IPS-18c (cell line): ENCODE measurements at regions not wholly inside any gene's neighbourhood (a gene's known extent, or its start where the extent isn't known, plus 50 kb on each side); places are given as distances from the start of the nearest gene placed in this dataset.
"Not testable (repeated sequence)": the region's sequence is repeated elsewhere in the genome, so short reads cannot be mapped to it uniquely, and the experiment has no call there.

ENCODE experiments used
- H3K4me3 ChIP-seq: 2 replicates; pipeline ENCODE4 v1.7.0; 2013; ENCODE audit warnings: low read depth, mild to moderate bottlenecking, low read length, moderate library complexity; ENCODE audit not compliant: insufficient read depth
- H3K9me3 ChIP-seq: one replicate; pipeline ENCODE4 v1.6.1; 2013; ENCODE audit warnings: mild to moderate bottlenecking, low read length, moderate library complexity; ENCODE audit not compliant: control insufficient read depth, insufficient read depth

DNA sequence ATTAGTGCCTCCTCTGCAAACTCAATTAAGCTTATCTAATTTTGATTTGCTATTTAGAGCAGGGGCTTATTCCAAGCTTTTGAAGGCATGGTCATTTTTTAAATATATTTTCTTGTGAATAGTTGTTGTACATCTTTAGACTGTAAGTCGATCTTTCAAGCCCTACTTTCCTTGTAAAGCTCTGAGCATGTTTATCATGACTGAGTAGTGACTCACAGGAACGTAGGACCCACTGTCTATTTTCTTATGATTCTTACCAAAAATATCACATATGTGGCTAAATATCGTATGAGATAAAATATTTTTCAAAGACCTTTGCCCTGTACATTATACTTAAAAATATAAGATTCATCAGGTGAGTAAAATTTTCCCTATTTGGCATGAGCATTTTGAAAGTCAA, 440.4 kb upstream of the GRIN3A start:
- Histone ChIP-seq H3K4me3 (no peak overlapping the region), H3K9me3 (no peaks in the 10 kb centered on the region)

DNA sequence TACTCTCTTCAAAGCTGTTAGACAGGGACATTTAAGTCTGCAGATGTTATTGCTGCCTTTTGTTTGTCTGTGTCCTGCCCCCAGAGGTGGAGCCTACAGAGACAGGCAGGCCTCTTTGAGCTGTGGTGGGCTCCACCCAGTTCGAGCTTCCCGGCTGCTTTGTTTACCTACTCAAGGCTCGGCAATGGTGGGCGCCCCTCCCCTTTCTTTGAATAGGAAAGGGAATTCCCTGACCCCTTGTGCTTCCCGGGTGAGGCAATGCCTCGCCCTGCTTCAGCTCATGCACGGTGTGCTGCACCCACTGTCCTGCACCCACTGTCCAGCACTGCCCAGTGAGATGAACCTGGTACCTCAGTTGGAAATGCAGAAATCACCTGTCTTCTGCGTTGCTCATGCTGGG, 435.8 kb upstream of the GRIN3A start:
- not testable (repeated sequence) for H3K4me3 ChIP-seq, H3K9me3 ChIP-seq

DNA sequence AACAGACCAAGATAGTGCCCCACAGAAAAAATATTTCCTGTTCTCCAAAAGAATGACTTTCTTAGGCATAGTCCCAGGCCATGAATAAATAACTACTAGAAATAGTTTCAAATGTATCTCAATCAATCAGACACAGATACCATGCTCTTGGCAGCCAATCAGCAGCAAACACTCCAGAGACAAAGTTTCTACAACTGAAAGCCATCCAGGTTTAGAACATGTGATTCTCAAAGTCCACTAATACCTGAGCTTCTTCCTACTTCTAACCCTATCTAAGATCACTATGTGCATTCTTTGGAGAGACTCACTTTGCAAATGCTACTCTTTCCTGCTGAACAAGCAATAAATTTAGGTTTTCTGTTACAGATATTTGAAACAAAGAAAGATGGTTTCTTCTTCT, 425.8 kb upstream of the GRIN3A start:
- no peak overlapping the region for H3K4me3 ChIP-seq
- no peaks in the 10 kb centered on the region for H3K9me3 ChIP-seq

DNA sequence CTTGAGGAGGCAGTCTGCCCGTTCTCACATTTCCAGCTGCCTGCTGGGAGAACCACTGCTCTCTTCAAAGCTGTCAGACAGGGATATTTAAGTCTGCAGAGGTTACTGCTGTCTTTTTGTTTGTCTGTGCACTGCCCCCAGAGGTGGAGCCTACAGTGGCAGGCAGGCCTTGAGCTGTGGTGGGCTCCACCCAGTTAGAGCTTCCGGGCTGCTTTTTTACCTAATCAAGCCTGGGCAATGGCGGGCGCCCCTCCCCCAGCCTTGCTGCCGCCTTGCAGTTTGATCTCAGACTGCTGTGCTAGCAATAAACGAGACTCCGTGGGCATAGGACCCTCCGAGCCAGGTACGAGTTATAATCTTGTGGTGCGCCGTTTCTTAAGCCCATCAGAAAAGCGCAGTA, 414.6 kb upstream of the GRIN3A start:
- not testable (repeated sequence) for H3K4me3 ChIP-seq, H3K9me3 ChIP-seq

DNA sequence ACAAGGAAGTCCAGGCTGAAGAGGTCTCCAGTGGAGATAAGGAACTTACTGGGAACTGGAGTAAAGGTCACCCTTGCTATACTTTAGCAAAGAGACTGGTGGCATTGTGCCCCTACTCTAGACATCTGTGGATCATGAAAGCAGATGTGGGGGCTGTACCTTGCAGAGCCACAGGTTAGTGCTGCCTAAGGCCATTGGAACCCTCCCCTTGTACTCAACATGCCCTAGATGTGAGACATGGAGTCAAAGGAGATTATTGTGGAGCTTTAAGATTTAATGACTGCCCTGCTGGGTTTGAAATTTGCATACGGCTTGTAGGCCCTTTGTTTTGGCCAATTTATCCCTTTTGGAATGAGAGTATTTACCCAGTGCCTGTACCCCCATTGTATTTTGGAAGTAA, 397.3 kb upstream of the GRIN3A start:
- no peak overlapping the region for H3K4me3 ChIP-seq
- H3K9me3 ChIP-seq: peaks cover 7% of the 10 kb centered on the region

DNA sequence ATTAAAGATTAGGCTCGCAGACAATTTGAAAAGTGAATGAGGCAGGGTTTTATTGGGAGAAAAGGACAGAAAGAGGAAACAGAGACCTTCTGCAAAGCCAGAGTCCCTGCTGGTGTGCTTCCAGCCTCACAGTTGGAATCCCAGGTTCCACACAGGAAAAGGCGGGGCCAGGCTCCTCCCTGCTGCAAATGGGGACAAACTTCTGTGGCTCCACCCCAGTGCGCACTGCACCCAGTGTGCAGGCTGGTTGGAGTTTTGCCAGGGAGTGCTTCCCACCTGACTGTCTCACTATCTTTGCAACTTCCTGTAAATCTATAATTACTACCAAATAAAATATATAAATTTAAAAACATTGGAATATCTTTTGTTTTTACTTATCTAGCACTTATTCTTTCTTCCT, 386.0 kb upstream of the GRIN3A start:
- H3K4me3 ChIP-seq: no peak overlapping the region
- H3K9me3 ChIP-seq: no peaks in the 10 kb centered on the region

DNA sequence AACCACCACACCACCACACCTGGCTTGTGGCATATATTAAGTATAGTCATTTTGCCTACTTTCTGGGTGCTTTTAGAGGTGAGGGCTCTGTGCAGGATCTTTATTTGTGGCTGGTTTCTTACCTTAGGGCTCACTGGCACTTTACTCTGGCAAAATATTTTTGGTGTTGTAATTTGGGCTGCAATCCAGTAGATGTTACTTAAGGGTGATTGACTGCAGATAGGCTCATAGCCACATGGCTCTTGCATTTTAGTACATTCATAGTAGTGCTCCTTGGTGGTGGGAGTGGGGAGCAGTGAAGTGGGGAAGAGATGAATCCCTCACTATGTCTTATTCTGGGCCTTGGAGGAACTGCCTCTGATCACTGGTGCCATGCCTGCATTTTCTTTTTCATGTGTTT, 376.1 kb upstream of the GRIN3A start:
- no peak overlapping the region for H3K4me3 ChIP-seq
- no peaks in the 10 kb centered on the region for H3K9me3 ChIP-seq

DNA sequence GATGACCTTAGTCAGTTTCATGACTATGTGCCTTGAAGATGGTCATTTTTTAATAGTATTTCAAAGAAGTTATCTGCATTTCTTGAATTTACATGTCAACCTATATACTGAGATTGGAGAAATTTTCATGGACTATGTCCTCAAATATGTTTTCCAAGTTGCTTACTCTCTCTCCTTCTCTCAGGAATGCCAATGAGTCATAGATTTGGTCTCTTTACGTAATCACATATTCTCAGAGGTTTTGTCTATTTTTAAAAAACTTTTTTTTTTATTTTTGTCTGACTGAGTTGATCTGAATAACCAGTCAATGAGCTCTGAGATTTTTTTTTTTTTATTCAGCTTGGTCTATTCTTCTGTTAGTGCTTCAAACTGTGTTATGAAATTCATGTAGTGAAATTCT, 374.7 kb upstream of the GRIN3A start:
- Histone ChIP-seq H3K9me3 (no peaks in the 10 kb centered on the region), H3K4me3 (no peak overlapping the region)

DNA sequence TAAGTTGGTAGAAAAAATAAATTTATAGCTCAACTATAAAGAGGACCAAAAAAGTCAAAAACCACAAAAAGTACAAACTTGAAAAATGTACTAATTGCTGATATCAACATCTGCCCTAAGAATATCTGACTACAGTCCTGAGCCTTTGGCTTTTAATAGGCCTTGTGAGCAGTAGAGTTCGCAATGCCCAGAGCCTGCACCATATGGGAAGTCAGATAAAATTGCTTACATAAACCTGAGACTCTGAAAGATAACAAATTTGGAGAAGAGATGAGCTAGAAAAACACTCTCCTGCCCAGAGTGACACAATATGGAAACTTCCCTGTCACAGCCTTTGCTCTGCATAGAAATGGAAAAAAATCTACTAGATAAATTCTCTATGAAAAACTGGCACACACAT, 368.0 kb upstream of the GRIN3A start:
- Histone ChIP-seq H3K9me3 (no peaks in the 10 kb centered on the region), H3K4me3 (no peak overlapping the region)

DNA sequence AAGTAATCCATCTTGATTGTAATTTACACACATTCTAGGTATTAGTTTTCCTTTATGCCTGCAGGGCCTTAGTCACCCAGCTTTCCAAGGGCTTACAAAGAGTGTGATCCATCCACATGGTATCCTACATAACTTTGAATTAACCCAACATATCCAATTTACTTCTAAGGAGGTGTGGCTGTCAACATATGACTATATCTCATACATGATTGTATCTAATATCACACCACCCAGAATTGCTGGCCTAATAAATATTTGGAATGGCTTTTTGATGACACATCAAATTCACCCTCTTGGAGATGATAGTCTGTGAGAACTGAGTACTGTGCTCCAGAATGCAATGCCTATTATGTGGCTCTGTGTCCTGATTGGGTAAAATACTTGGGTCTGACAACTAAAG, 363.3 kb upstream of the GRIN3A start:
- Histone ChIP-seq H3K4me3 (no peak overlapping the region), H3K9me3 (no peaks in the 10 kb centered on the region)

DNA sequence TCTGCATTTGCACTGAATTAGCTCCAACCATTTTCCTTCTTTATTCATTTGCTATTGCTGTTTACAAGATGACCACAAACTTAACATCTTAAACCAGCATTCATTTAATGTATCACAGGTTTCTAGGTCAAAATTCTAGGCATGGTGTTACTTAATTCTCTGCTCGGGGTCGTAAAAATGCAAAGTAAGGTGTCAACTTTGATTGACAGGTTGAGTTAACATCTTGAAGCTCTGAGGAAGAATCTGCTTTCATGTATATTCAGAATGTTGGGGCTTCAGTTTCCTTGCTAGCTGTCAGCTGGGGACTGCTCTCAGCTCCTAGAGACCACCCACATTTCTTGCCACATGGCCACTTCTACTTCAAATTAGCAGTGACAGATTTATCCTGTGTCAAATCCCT, 348.7 kb upstream of the GRIN3A start:
- Histone ChIP-seq H3K4me3 (no peak overlapping the region), H3K9me3 (no peaks in the 10 kb centered on the region)

DNA sequence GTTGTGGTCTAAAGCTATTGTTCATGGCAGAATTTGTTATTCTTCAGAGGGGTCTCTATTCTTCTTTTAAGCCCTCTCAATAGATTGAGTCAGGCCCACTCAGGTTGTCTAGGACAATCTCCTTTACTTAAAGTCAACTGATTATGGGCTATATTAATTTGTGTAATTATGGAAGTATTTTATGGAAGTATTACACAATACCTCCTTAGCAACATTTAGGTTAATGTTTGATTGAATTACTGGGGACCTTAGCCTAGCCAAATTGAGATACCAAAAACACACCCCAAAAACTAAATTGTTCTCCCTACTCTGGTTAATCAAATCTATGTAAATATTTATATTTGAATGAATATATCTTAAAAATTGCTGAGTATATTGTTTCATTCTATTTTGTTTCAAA, 347.1 kb upstream of the GRIN3A start:
- H3K4me3 ChIP-seq: no peak overlapping the region
- H3K9me3 ChIP-seq: no peaks in the 10 kb centered on the region

DNA sequence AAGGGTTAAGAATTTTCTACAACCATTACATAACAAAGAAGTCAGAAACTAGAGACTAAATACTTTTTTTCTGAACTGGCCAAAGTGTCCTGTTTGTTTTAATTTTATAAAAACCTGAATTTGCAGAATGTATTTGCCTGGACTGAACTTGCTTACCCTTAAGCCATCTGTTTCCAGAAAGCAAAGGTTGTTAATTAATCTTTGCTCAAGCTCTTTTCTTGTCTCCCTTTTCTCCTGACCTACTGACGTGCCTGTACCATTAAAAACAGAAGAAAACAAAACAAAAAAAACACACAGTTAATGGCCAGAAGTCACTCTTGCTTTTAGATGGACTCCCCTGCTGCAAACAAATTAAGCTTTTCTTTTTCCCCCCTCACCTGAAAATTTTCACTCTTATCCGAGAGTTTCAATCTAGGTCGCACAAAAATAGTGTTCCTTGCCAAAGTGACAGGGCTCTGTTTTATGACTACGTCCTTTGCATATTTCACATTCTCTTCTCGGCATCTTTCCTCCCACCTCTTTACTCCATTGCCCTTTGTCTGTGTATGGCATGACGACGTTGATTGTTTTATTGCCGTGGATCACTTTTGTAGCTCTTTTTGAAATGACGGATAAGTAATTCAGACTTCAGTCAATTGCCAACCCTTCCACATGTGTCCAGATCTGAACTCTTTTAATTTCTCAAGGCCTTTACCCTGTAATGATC, 333.8 kb upstream of the GRIN3A start:
- H3K4me3 ChIP-seq: no peak overlapping the region
- no peaks in the 10 kb centered on the region for H3K9me3 ChIP-seq

DNA sequence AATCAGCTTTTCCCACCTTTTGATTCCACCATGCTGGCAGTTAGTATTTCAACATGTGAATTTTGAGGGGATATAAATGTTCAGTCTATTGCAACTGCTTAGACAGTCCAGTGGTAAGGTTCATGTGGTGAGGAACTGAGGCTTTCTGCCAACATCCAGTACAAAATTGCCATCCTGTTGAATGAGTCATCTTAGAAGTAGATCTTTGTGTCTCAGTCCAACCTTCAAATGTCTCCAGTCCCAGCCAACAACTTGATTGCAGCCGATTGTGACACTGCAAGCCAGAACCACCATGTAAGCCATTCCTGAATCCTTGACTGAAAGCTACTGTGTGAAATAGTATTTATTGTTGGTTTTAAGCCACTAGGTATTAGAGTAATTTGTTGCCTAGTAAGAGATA, 331.5 kb upstream of the GRIN3A start:
- H3K4me3 ChIP-seq: no peak overlapping the region
- no peaks in the 10 kb centered on the region for H3K9me3 ChIP-seq

DNA sequence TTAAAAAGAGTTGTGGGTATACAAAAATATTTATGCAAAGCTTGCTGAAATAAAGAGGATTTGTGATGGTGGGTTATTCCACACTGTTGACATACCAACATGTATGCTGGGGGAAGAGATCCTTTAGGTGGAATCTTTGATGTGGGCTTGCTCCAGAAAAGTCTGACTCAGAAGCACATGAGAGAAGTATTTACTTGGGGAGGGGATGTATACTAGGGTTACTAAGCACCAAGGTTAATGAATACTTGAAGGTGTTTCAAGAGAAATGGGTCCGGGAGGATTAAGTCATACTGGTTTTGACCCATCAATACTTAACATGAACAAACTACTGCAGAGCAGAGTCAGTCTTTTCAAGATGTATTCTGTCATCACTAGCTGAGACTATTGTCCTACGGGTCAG, 316.4 kb upstream of the GRIN3A start:
- H3K9me3 ChIP-seq: no peaks in the 10 kb centered on the region
- no peak overlapping the region for H3K4me3 ChIP-seq

DNA sequence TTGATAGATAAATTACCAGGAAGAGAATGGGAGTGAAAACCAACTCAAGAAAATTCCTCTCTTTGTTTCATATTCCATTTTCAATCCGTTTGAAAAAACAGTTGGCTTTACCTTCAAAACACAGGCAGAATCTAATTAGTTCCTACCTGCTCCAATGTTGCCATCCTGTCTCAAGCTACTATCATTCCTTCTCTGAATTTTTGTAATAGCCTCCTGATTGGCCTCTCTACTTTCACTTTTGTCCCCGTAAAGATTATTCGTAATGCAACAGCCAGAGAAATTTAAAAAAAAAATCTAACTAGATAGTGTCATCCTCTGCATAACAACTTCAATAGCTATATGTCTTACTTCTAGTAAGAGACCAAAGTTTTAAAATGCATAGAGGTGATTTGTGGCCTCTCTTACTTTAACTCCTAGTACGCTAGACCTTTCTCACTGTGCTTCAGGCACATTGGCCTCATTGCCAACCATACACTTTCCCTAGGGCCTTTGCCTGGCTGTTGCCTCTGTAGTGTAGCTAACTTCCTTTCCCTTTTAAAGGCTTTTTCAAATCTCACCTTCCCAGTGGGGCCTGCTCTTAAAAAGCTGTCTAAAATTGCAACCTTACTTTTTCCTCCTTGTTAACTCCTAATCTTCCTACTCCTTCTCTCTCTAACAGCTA, 311.3 kb upstream of the GRIN3A start:
- H3K9me3 ChIP-seq: no peaks in the 10 kb centered on the region
- no peak overlapping the region for H3K4me3 ChIP-seq

DNA sequence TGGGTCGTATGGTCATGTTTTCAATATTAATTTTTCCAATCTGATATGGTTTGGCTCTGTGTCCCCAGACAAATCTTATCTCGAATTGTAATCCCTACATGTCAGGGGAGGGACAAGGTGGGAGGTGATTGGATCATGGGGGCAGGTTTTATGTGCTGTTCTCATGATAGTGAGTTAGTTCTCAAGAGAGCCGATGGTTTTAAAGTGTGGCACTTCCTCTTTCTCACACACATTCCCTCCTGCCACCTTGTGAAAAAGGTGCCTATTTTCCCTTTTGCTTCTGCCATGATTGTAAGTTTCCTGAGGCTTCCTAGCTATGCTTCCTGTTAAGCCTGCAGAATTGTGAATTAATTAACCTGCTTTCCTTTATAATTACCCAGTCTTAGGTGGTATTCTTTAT, 309.1 kb upstream of the GRIN3A start:
- no peaks in the 10 kb centered on the region for H3K9me3 ChIP-seq
- H3K4me3 ChIP-seq: no peak overlapping the region

DNA sequence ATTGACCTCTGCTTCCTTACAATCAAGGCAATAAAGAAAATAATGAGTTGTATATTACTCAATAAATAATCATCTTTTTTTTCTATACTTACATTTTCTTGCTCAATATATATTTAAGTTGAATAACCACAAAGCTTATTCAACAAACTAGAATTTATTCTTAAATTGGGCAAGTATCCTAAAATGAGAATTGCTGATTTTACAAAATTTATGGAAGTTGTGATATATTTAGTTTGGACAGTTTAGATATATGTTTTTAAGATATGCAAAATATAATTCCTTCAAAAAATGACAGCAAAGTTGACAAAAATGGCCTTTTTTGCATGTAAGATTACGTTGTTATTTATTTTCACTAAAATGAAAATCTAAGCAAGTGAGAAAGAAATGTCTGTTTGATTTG, 305.7 kb upstream of the GRIN3A start:
- no peaks in the 10 kb centered on the region for H3K9me3 ChIP-seq
- no peak overlapping the region for H3K4me3 ChIP-seq

DNA sequence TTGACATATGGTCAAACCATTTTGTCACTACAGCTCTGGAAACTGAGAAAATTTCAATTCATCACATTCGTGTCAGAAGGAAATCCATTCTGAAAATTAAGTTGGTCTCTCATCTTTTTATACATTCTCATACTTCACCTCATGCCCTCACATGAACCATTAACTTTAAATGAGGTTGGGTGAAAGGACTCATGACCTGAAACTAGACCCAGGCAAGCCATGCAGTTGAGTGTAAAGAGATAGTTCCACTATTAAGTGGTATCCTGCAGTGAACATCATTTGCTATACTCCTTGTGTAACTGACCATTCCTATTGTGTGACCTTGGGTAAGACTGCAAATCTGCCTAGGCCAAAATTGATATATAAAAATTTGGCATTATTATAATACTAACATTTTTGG, 299.6 kb upstream of the GRIN3A start:
- Histone ChIP-seq H3K4me3 (no peak overlapping the region), H3K9me3 (no peaks in the 10 kb centered on the region)
